ENCODE measurements at regions not wholly inside any gene's neighbourhood (a gene's known extent, or its start where the extent isn't known, plus 50 kb on each side); places are given as distances from the start of the nearest gene placed in this dataset.
"Not testable (repeated sequence)": the region's sequence is repeated elsewhere in the genome, so short reads cannot be mapped to it uniquely, and the experiment has no call there.

- Histone ChIP-seq H3K36me3 (ENCODE audit: insufficient read depth, insufficient read length, low read length) (no peaks in the 10 kb centered on the region), H3K9me3 (ENCODE audit: insufficient read depth, low read length) (peaks cover 10% of the 10 kb centered on the region), H3K9ac (ENCODE audit: insufficient read length, low read depth) (no peak overlapping the region), H3K4me1 (ENCODE audit: insufficient read depth, insufficient read length) (no peaks in the 10 kb centered on the region), H3K4me3 (ENCODE audit: insufficient read length, low read depth) (no peak overlapping the region), H3K27me3 (ENCODE audit: insufficient read depth, insufficient read length) (no peaks in the 10 kb centered on the region)
- TF ChIP-seq YY1 (IDR thresholded peaks at IDR 0.05; ENCODE audit: insufficient read depth, insufficient read length) = no peak
- no peak for DNase-seq (ENCODE audit: low read depth, low spot score)
These were observed 55.0 kb downstream of the OXSM start for GRCh38 chr3:25844891-25845290.

GRCh38 chr3:25846282-25846681, 56.4 kb downstream of the OXSM start:
- no peaks in the 10 kb centered on the region for H3K36me3 ChIP-seq (ENCODE audit: insufficient read depth, insufficient read length, low read length)
- H3K27me3 ChIP-seq (ENCODE audit: insufficient read depth, insufficient read length) = no peaks in the 10 kb centered on the region
- H3K9me3 ChIP-seq (ENCODE audit: insufficient read depth, low read length) = peaks cover 13% of the 10 kb centered on the region
- no peak overlapping the region for H3K4me3 ChIP-seq (ENCODE audit: insufficient read length, low read depth)
- no peak for DNase-seq (ENCODE audit: low read depth, low spot score)
- H3K9ac ChIP-seq (ENCODE audit: insufficient read length, low read depth) = no peak overlapping the region
- TF ChIP-seq ZNF274 (IDR thresholded peaks at IDR 0.05; ENCODE audit: low read depth, low read length) (no peak), SUZ12 (IDR thresholded peaks at IDR 0.05; ENCODE audit: extremely low read depth, insufficient read depth, insufficient read length) (no peak), YY1 (IDR thresholded peaks at IDR 0.05; ENCODE audit: insufficient read depth, insufficient read length) (no peak)
- no peaks in the 10 kb centered on the region for H3K4me1 ChIP-seq (ENCODE audit: insufficient read depth, insufficient read length)

GRCh38 chr3:25849091-25849490, 59.2 kb downstream of the OXSM start:
- no peak for DNase-seq (ENCODE audit: low read depth, low spot score)
- H3K4me1 ChIP-seq (ENCODE audit: insufficient read depth, insufficient read length) = no peaks in the 10 kb centered on the region
- no peak overlapping the region for H3K9ac ChIP-seq (ENCODE audit: insufficient read length, low read depth)
- TF ChIP-seq SUZ12 (IDR thresholded peaks at IDR 0.05; ENCODE audit: extremely low read depth, insufficient read depth, insufficient read length) (no peak), ZNF274 (IDR thresholded peaks at IDR 0.05; ENCODE audit: low read depth, low read length) (no peak), YY1 (IDR thresholded peaks at IDR 0.05; ENCODE audit: insufficient read depth, insufficient read length) (no peak)
- no peak overlapping the region for H3K4me3 ChIP-seq (ENCODE audit: insufficient read length, low read depth)
- no peaks in the 10 kb centered on the region for H3K36me3 ChIP-seq (ENCODE audit: insufficient read depth, insufficient read length, low read length)
- H3K9me3 ChIP-seq (ENCODE audit: insufficient read depth, low read length) = peaks cover 16% of the 10 kb centered on the region
- no peaks in the 10 kb centered on the region for H3K27me3 ChIP-seq (ENCODE audit: insufficient read depth, insufficient read length)

- DNase-seq (ENCODE audit: low read depth, low spot score) = no peak
- TF ChIP-seq YY1 (IDR thresholded peaks at IDR 0.05; ENCODE audit: insufficient read depth, insufficient read length) (no peak), SUZ12 (IDR thresholded peaks at IDR 0.05; ENCODE audit: extremely low read depth, insufficient read depth, insufficient read length) (no peak), ZNF274 (IDR thresholded peaks at IDR 0.05; ENCODE audit: low read depth, low read length) (no peak)
- H3K9ac ChIP-seq (ENCODE audit: insufficient read length, low read depth) = no peak overlapping the region
- peaks cover 16% of the 10 kb centered on the region for H3K9me3 ChIP-seq (ENCODE audit: insufficient read depth, low read length)
- no peak overlapping the region for H3K4me3 ChIP-seq (ENCODE audit: insufficient read length, low read depth)
- no peaks in the 10 kb centered on the region for H3K4me1 ChIP-seq (ENCODE audit: insufficient read depth, insufficient read length)
- H3K36me3 ChIP-seq (ENCODE audit: insufficient read depth, insufficient read length, low read length) = no peaks in the 10 kb centered on the region
- no peaks in the 10 kb centered on the region for H3K27me3 ChIP-seq (ENCODE audit: insufficient read depth, insufficient read length)
These were observed 59.9 kb downstream of the OXSM start for GRCh38 chr3:25849641-25850385.

- not testable (repeated sequence) for H3K4me1 ChIP-seq (ENCODE audit: insufficient read depth, insufficient read length); DNase-seq (ENCODE audit: low read depth, low spot score)
These were observed 61.9 kb downstream of the OXSM start for GRCh38 chr3:25851693-25852259.

GRCh38 chr3:25854214-25854613, 64.3 kb downstream of the OXSM start:
- Histone ChIP-seq H3K4me3 (ENCODE audit: insufficient read length, low read depth) (no peak overlapping the region), H3K9ac (ENCODE audit: insufficient read length, low read depth) (no peak overlapping the region), H3K9me3 (ENCODE audit: insufficient read depth, low read length) (peaks cover 11% of the 10 kb centered on the region), H3K27me3 (ENCODE audit: insufficient read depth, insufficient read length) (no peaks in the 10 kb centered on the region), H3K36me3 (ENCODE audit: insufficient read depth, insufficient read length, low read length) (no peaks in the 10 kb centered on the region), H3K4me1 (ENCODE audit: insufficient read depth, insufficient read length) (no peaks in the 10 kb centered on the region)
- no peak for DNase-seq (ENCODE audit: low read depth, low spot score)
- TF ChIP-seq YY1 (IDR thresholded peaks at IDR 0.05; ENCODE audit: insufficient read depth, insufficient read length) (no peak), SUZ12 (IDR thresholded peaks at IDR 0.05; ENCODE audit: extremely low read depth, insufficient read depth, insufficient read length) (no peak), ZNF274 (IDR thresholded peaks at IDR 0.05; ENCODE audit: low read depth, low read length) (no peak)

More at GRCh38 chr3:25851693-25852259, 61.9 kb downstream of the OXSM start:
- not testable (repeated sequence) for H3K36me3 ChIP-seq (ENCODE audit: insufficient read depth, insufficient read length, low read length); H3K27me3 ChIP-seq (ENCODE audit: insufficient read depth, insufficient read length); H3K9ac ChIP-seq (ENCODE audit: insufficient read length, low read depth); H3K4me3 ChIP-seq (ENCODE audit: insufficient read length, low read depth)
- H3K9me3 ChIP-seq (ENCODE audit: insufficient read depth, low read length) = peaks cover 16% of the 10 kb centered on the region

GRCh38 chr3:25854635-25855034, 64.7 kb downstream of the OXSM start:
- Histone ChIP-seq H3K4me1 (ENCODE audit: insufficient read depth, insufficient read length) (no peaks in the 10 kb centered on the region), H3K27me3 (ENCODE audit: insufficient read depth, insufficient read length) (no peaks in the 10 kb centered on the region), H3K4me3 (ENCODE audit: insufficient read length, low read depth) (no peak overlapping the region), H3K36me3 (ENCODE audit: insufficient read depth, insufficient read length, low read length) (no peaks in the 10 kb centered on the region), H3K9ac (ENCODE audit: insufficient read length, low read depth) (no peak overlapping the region), H3K9me3 (ENCODE audit: insufficient read depth, low read length) (peaks cover 13% of the 10 kb centered on the region)
- no peak for DNase-seq (ENCODE audit: low read depth, low spot score)
- no peak for TF ChIP-seq YY1 (IDR thresholded peaks at IDR 0.05; ENCODE audit: insufficient read depth, insufficient read length)
- TF ChIP-seq ZNF274 (IDR thresholded peaks at IDR 0.05; ENCODE audit: low read depth, low read length) = no peak
- no peak for TF ChIP-seq SUZ12 (IDR thresholded peaks at IDR 0.05; ENCODE audit: extremely low read depth, insufficient read depth, insufficient read length)

Data from NT2/D1 (cell line).